ENCODE measurements at regions not wholly inside any gene's neighbourhood (a gene's known extent, or its start where the extent isn't known, plus 50 kb on each side); places are given as distances from the start of the nearest gene placed in this dataset.

- no peak for DNase-seq
These were observed 111.9 kb upstream of the IGFBP3 start for GRCh38 chr7:46032942-46033341.

GRCh38 chr7:46032353-46032752 lies 111.3 kb upstream of the IGFBP3 start:
- DNase-seq, result no peak

GRCh38 chr7:46029111-46029704 lies 108.1 kb upstream of the IGFBP3 start:
- no peak for DNase-seq

GRCh38 chr7:46028246-46028645 lies 107.2 kb upstream of the IGFBP3 start:
- DNase-seq, result no peak

GRCh38 chr7:46026741-46027140 lies 105.7 kb upstream of the IGFBP3 start:
- DNase-seq, result no peak

- no peak for DNase-seq
These were observed 103.3 kb upstream of the IGFBP3 start for GRCh38 chr7:46024263-46024916.

- DNase-seq, result no peak
These were observed 101.3 kb upstream of the IGFBP3 start for GRCh38 chr7:46022397-46022796.

GRCh38 chr7:46015107-46015868 lies 94.2 kb upstream of the IGFBP3 start:
- DNase-seq, result no peak

- DNase-seq, result no peak
These were observed 90.4 kb upstream of the IGFBP3 start for GRCh38 chr7:46011501-46011900.

GRCh38 chr7:46011059-46011458 lies 90.0 kb upstream of the IGFBP3 start:
- DNase-seq, result no peak

- DNase-seq, result no peak
These were observed 88.1 kb upstream of the IGFBP3 start for GRCh38 chr7:46009211-46009610.

GRCh38 chr7:46007990-46008643 lies 87.0 kb upstream of the IGFBP3 start:
- no peak for DNase-seq

GRCh38 chr7:46007194-46007593 lies 86.1 kb upstream of the IGFBP3 start:
- DNase-seq, result no peak

GRCh38 chr7:46006723-46007122 lies 85.7 kb upstream of the IGFBP3 start:
- DNase-seq, result no peak

GRCh38 chr7:46006212-46006611 lies 85.1 kb upstream of the IGFBP3 start:
- no peak for DNase-seq

GRCh38 chr7:46004965-46005364 lies 83.9 kb upstream of the IGFBP3 start:
- DNase-seq, result no peak

GRCh38 chr7:46003896-46004875 lies 83.1 kb upstream of the IGFBP3 start:
- no peak for DNase-seq

GRCh38 chr7:46003161-46003560 lies 82.1 kb upstream of the IGFBP3 start:
- DNase-seq, result no peak

GRCh38 chr7:46000513-46000912 lies 79.4 kb upstream of the IGFBP3 start:
- no peak for DNase-seq

- no peak for DNase-seq
These were observed 78.5 kb upstream of the IGFBP3 start for GRCh38 chr7:45999541-45999940.

GRCh38 chr7:45998506-45998905 lies 77.4 kb upstream of the IGFBP3 start:
- DNase-seq, result no peak

GRCh38 chr7:45993621-45994020 lies 72.5 kb upstream of the IGFBP3 start:
- no peak for DNase-seq
